Prostate gland (tissue), 2 donors: ENCODE measurements at regions not wholly inside any gene's neighbourhood (a gene's known extent, or its start where the extent isn't known, plus 50 kb on each side); places are given as distances from the start of the nearest gene placed in this dataset.

Experiments
- POLR2A ChIP-seq: fragments of 450-650 bp; IDR thresholded peaks from one replicate; pipeline ENCODE4 v1.6.1; 2016; ENCODE audit warnings: antibody characterized with exemption, mild to moderate bottlenecking
- TF ChIP-seq, protein P1 (sequence below), 4 experiments: fragments of 200-600 bp in 2 of 4; fragments of 450-650 bp in 2 of 4; sonication (generic) in 2 of 4; IDR thresholded peaks; 1 replicate in 3 of 4; 2 replicates in 1 of 4; pipeline ENCODE4 v1.5.1; 2016 to 2019; ENCODE audit warnings: antibody characterized with exemption in 4 of 4, mild to moderate bottlenecking in 2 of 4, moderate library complexity in 2 of 4

DNA sequence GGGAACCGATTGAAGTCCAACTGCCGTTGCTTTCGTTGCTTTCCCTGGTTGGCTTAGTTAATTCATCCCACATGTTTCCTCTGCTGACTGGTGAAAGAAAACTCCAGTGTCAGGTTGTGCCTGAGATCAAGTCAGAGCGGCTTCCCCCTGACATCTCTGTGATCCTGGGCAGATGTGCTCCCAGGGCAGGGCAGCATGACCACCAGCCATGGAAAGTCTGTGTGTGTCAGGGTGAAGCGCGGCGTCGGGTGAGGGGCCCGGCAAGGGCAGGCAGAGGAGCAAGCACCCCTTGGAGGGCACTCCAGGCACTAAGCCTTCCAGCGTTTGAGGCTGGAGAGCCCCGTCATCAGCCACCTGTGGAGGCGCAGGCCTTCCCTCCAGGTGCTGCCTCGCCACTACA is 54.5 kb upstream of the IGF1 start:
- TF ChIP-seq, protein P1, sequence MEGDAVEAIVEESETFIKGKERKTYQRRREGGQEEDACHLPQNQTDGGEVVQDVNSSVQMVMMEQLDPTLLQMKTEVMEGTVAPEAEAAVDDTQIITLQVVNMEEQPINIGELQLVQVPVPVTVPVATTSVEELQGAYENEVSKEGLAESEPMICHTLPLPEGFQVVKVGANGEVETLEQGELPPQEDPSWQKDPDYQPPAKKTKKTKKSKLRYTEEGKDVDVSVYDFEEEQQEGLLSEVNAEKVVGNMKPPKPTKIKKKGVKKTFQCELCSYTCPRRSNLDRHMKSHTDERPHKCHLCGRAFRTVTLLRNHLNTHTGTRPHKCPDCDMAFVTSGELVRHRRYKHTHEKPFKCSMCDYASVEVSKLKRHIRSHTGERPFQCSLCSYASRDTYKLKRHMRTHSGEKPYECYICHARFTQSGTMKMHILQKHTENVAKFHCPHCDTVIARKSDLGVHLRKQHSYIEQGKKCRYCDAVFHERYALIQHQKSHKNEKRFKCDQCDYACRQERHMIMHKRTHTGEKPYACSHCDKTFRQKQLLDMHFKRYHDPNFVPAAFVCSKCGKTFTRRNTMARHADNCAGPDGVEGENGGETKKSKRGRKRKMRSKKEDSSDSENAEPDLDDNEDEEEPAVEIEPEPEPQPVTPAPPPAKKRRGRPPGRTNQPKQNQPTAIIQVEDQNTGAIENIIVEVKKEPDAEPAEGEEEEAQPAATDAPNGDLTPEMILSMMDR (IDR thresholded peaks at IDR 0.05) = no peak
- no peak for TF ChIP-seq POLR2A
